A549 (cell line): ENCODE measurements at regions not wholly inside any gene's neighbourhood (a gene's known extent, or its start where the extent isn't known, plus 50 kb on each side); places are given as distances from the start of the nearest gene placed in this dataset.

ENCODE experiments used
- CEBPB ChIP-seq, 2 experiments: fragments of >200 bp in 1 of 2; sonication (Bioruptor Twin) in 1 of 2; formaldehyde crosslinking in 1 of 2; IDR thresholded peaks; 2 replicates each; pipeline ENCODE4 v1.6.1; 2012 to 2016
- CHD2 ChIP-seq: fragments of 150-350 bp; IDR thresholded peaks from 2 replicates; pipeline ENCODE4 v1.6.1; 2014; ENCODE audit warnings: low read length; ENCODE audit not compliant: partially characterized antibody
- CTCF ChIP-seq: fragments of >200 bp; sonication (Bioruptor Twin); formaldehyde crosslinking; IDR thresholded peaks from 3 replicates; pipeline ENCODE4 v1.5.1; 2016
- E2F6 ChIP-seq: IDR thresholded peaks from 2 replicates; pipeline ENCODE4 v1.6.1; 2012; ENCODE audit warnings: low read depth, borderline replicate concordance
- EP300 ChIP-seq, 2 experiments: fragments of >200 bp; sonication (Bioruptor Twin); formaldehyde crosslinking; IDR thresholded peaks; 2 replicates in 1 of 2; 3 replicates in 1 of 2; pipeline ENCODE4 v1.6.1; 2016 to 2017
- JUNB ChIP-seq: fragments of >200 bp; sonication (Bioruptor Twin); formaldehyde crosslinking; IDR thresholded peaks from 2 replicates; pipeline ENCODE4 v1.6.1; 2016
- PBX3 ChIP-seq: IDR thresholded peaks from 2 replicates; pipeline ENCODE4 v1.6.1; 2012
- RAD21 ChIP-seq, 2 experiments: fragments of >200 bp in 1 of 2; sonication (Bioruptor Twin) in 1 of 2; formaldehyde crosslinking in 1 of 2; IDR thresholded peaks in 1 of 2; conservative IDR thresholded peaks in 1 of 2; 2 replicates in 1 of 2; 3 replicates in 1 of 2; pipeline ENCODE4 v1.6.1; 2012 to 2018; ENCODE audit warnings: inconsistent platforms in 1 of 2
- RNF2 ChIP-seq: fragments of 200-600 bp; sonication (generic); IDR thresholded peaks from 2 replicates; pipeline ENCODE4 v1.6.1; 2016; ENCODE audit warnings: low read depth, mild to moderate bottlenecking, antibody characterized with exemption, moderate library complexity, borderline replicate concordance
- TFCP2L1 ChIP-seq: fragments of 250-450 bp; sonication (Bioruptor Pico); IDR thresholded peaks from 2 replicates; pipeline ENCODE4 v1.5.0; 2021; ENCODE audit warnings: mild to moderate bottlenecking
- TF ChIP-seq, protein P1 (sequence below): fragments of 200-600 bp; sonication (generic); IDR thresholded peaks from 2 replicates; pipeline ENCODE4 v1.6.1; 2016; ENCODE audit warnings: antibody characterized with exemption, mild to moderate bottlenecking, moderate library complexity
- TF ChIP-seq, protein P2 (sequence below): fragments of 450-650 bp; IDR thresholded peaks from 2 replicates; pipeline ENCODE4 v1.6.1; 2014; ENCODE audit warnings: antibody characterized with exemption

GRCh38 chr12:63090716-63091115 is 60.3 kb downstream of the AVPR1A start:
- TF ChIP-seq RNF2 (no peak), CTCF (no peak), CEBPB (IDR thresholded peaks at IDR 0.05) (no peak), CHD2 (no peak), E2F6 (no peak), EP300 (IDR thresholded peaks at IDR 0.05) (no peak), TFCP2L1 (CRISPR knock-in tag) (no peak), JUNB (no peak), RAD21 (conservative IDR thresholded peaks at IDR 0.05 in 1 of 2, IDR thresholded peaks at IDR 0.05 in 1 of 2) (no peak), PBX3 (no peak)
- TF ChIP-seq, protein P1, sequence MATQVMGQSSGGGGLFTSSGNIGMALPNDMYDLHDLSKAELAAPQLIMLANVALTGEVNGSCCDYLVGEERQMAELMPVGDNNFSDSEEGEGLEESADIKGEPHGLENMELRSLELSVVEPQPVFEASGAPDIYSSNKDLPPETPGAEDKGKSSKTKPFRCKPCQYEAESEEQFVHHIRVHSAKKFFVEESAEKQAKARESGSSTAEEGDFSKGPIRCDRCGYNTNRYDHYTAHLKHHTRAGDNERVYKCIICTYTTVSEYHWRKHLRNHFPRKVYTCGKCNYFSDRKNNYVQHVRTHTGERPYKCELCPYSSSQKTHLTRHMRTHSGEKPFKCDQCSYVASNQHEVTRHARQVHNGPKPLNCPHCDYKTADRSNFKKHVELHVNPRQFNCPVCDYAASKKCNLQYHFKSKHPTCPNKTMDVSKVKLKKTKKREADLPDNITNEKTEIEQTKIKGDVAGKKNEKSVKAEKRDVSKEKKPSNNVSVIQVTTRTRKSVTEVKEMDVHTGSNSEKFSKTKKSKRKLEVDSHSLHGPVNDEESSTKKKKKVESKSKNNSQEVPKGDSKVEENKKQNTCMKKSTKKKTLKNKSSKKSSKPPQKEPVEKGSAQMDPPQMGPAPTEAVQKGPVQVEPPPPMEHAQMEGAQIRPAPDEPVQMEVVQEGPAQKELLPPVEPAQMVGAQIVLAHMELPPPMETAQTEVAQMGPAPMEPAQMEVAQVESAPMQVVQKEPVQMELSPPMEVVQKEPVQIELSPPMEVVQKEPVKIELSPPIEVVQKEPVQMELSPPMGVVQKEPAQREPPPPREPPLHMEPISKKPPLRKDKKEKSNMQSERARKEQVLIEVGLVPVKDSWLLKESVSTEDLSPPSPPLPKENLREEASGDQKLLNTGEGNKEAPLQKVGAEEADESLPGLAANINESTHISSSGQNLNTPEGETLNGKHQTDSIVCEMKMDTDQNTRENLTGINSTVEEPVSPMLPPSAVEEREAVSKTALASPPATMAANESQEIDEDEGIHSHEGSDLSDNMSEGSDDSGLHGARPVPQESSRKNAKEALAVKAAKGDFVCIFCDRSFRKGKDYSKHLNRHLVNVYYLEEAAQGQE = no peak
- TF ChIP-seq, protein P2, sequence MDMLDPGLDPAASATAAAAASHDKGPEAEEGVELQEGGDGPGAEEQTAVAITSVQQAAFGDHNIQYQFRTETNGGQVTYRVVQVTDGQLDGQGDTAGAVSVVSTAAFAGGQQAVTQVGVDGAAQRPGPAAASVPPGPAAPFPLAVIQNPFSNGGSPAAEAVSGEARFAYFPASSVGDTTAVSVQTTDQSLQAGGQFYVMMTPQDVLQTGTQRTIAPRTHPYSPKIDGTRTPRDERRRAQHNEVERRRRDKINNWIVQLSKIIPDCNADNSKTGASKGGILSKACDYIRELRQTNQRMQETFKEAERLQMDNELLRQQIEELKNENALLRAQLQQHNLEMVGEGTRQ = no peak
